ENCODE measurements at regions not wholly inside any gene's neighbourhood (a gene's known extent, or its start where the extent isn't known, plus 50 kb on each side); places are given as distances from the start of the nearest gene placed in this dataset.

- ATAC-seq: no peak
- DNase-seq: no peak
- no peaks in the 10 kb centered on the region for H3K4me1 ChIP-seq (ENCODE audit: low read depth)
- TF ChIP-seq CTCF (IDR thresholded peaks at IDR 0.05): no peak
- no peak overlapping the region for H3K4me3 ChIP-seq
- peaks cover 20% of the 10 kb centered on the region for H3K9me3 ChIP-seq
- H3K36me3 ChIP-seq (ENCODE audit: low read depth): no peaks in the 10 kb centered on the region
- intact Hi-C loops (cut with DNase I, micrococcal nuclease): no loop called here
These were observed 87.8 kb upstream of the EZR start for GRCh38 chr6:158906926-158907325.

GRCh38 chr6:158905277-158905676 lies 86.1 kb upstream of the EZR start:
- TF ChIP-seq CTCF (IDR thresholded peaks at IDR 0.05): no peak
- DNase-seq (no peak), ATAC-seq (no peak)
- Histone ChIP-seq H3K36me3 (ENCODE audit: low read depth) (no peaks in the 10 kb centered on the region), H3K4me3 (no peak overlapping the region), H3K9me3 (peaks cover 20% of the 10 kb centered on the region), H3K4me1 (ENCODE audit: low read depth) (no peaks in the 10 kb centered on the region)
- intact Hi-C loops (cut with DNase I, micrococcal nuclease): no loop called here

- no peak for DNase-seq
- Histone ChIP-seq H3K9me3 (peaks cover 20% of the 10 kb centered on the region), H3K4me1 (ENCODE audit: low read depth) (no peaks in the 10 kb centered on the region), H3K4me3 (no peak overlapping the region), H3K36me3 (ENCODE audit: low read depth) (no peaks in the 10 kb centered on the region)
- intact Hi-C loops (cut with DNase I, micrococcal nuclease): no loop called here
- no peak for TF ChIP-seq CTCF (IDR thresholded peaks at IDR 0.05)
- ATAC-seq: no peak
These were observed 84.6 kb upstream of the EZR start for GRCh38 chr6:158903801-158904200.

GRCh38 chr6:158900663-158901312 lies 81.6 kb upstream of the EZR start:
- DNase-seq: no peak
- no peaks in the 10 kb centered on the region for H3K36me3 ChIP-seq (ENCODE audit: low read depth)
- peaks cover 14% of the 10 kb centered on the region for H3K9me3 ChIP-seq
- ATAC-seq: no peak
- intact Hi-C loops (cut with DNase I, micrococcal nuclease): no loop called here
- TF ChIP-seq CTCF (IDR thresholded peaks at IDR 0.05): no peak
- no peaks in the 10 kb centered on the region for H3K4me1 ChIP-seq (ENCODE audit: low read depth)
- no peak overlapping the region for H3K4me3 ChIP-seq

GRCh38 chr6:158897236-158897635 lies 78.1 kb upstream of the EZR start:
- DNase-seq: no peak
- intact Hi-C loops (cut with DNase I, micrococcal nuclease): no loop called here
- Histone ChIP-seq H3K4me1 (ENCODE audit: low read depth) (no peaks in the 10 kb centered on the region), H3K4me3 (no peak overlapping the region), H3K9me3 (no peaks in the 10 kb centered on the region), H3K36me3 (ENCODE audit: low read depth) (no peaks in the 10 kb centered on the region)
- no peak for TF ChIP-seq CTCF (IDR thresholded peaks at IDR 0.05)
- no peak for ATAC-seq

- ATAC-seq: no peak
- intact Hi-C loops (cut with DNase I, micrococcal nuclease): no loop called here
These were observed 76.5 kb upstream of the EZR start for GRCh38 chr6:158895661-158896060.

More at GRCh38 chr6:158895661-158896060, 76.5 kb upstream of the EZR start:
- Histone ChIP-seq H3K36me3 (ENCODE audit: low read depth) (no peaks in the 10 kb centered on the region), H3K4me1 (ENCODE audit: low read depth) (no peaks in the 10 kb centered on the region), H3K9me3 (no peaks in the 10 kb centered on the region), H3K4me3 (no peak overlapping the region)
- no peak for TF ChIP-seq CTCF (IDR thresholded peaks at IDR 0.05)
- DNase-seq: no peak

All from mucosa of descending colon (tissue), 3 donors.